IPS DF 6.9 (cell line): ENCODE measurements at regions not wholly inside any gene's neighbourhood (a gene's known extent, or its start where the extent isn't known, plus 50 kb on each side); places are given as distances from the start of the nearest gene placed in this dataset.

ENCODE experiments used
- DNase-seq: peaks from one replicate; pipeline ENCODE4 v3.0.0-alpha.2; 2013; ENCODE audit warnings: low read depth, low spot score
- H3K27ac ChIP-seq: one replicate; pipeline ENCODE4 v1.5.1; 2013; ENCODE audit warnings: low read length, control low read depth
- H3K27me3 ChIP-seq: 2 replicates; pipeline ENCODE4 v1.6.1; 2013; ENCODE audit warnings: mild to moderate bottlenecking, low read length; ENCODE audit not compliant: control insufficient read depth, insufficient read depth
- H3K36me3 ChIP-seq: 2 replicates; pipeline ENCODE4 v1.6.1; 2013; ENCODE audit warnings: low read length; ENCODE audit not compliant: control insufficient read depth, insufficient read depth
- H3K4me1 ChIP-seq: 2 replicates; pipeline ENCODE4 v1.6.1; 2013; ENCODE audit warnings: low read length; ENCODE audit not compliant: control insufficient read depth, insufficient read depth
- H3K4me3 ChIP-seq: 2 replicates; pipeline ENCODE4 v1.5.1; 2013; ENCODE audit warnings: mild to moderate bottlenecking, low read length
- H3K9me3 ChIP-seq: 2 replicates; pipeline ENCODE4 v1.6.1; 2013; ENCODE audit warnings: low read length, inconsistent platforms; ENCODE audit not compliant: control insufficient read depth, insufficient read depth
- WGBS: extraction: QIAGEN DNeasy Blood & Tissue Kit; methylation state at CpG from one replicate; pipeline ENCODE4 v1.1.7; 2013; ENCODE audit warnings: mixed read lengths, missing lambda C conversion rate; ENCODE audit not compliant: insufficient read length, insufficient coverage; 5-methylcytosine and 5-hydroxymethylcytosine counted together

DNA sequence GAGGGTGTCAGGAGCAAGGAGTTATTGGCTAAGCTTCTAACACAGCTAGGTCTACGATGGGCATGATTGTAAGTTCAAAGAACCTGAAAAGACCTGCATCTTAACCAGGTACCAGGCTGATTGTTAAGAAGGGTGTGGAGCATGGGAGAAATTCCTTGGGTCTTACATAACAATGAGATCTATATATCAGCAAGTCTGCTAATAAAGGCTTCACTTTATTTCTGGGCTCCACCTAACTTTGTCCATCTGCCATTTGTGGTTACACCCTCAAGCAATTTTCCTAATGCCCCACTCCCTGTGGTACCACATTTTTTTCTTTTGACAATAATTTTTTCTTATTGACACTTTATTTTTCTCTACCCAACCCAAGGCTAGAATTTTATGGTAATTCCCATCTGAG lies 223.5 kb upstream of the JAG1 start:
- H3K4me1 ChIP-seq, result no peaks in the 10 kb centered on the region
- no CpG with 5 or more reads among the region's 1 CpG for WGBS
- H3K27ac ChIP-seq, result no peak overlapping the region
- no peak overlapping the region for H3K4me3 ChIP-seq
- no peaks in the 10 kb centered on the region for H3K9me3 ChIP-seq
- no peak for DNase-seq
- H3K27me3 ChIP-seq, result no peaks in the 10 kb centered on the region
- H3K36me3 ChIP-seq, result no peaks in the 10 kb centered on the region

DNA sequence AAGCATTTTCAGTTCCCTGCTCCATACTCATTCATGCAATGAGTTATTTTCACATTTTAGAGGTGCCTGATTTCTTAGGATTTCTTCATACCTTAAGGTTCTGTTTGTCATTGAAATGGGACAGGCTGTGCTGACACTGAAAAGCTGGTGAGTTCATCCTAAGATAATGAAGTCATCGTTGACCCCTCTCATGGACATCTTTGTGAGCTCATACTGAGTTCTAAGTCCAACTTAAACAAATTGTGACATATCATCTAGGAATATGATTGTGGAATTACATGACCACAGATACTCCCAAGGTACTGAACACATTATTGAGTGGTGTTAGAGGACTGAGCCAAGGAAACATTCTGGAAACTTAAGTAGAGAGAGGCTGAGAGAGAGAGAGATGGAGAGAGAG lies 224.8 kb upstream of the JAG1 start:
- WGBS, result no CpG with 5 or more reads among the region's 1 CpG
- Histone ChIP-seq H3K4me3 (no peak overlapping the region), H3K4me1 (no peaks in the 10 kb centered on the region), H3K27ac (no peak overlapping the region), H3K27me3 (no peaks in the 10 kb centered on the region), H3K9me3 (no peaks in the 10 kb centered on the region), H3K36me3 (no peaks in the 10 kb centered on the region)
- no peak for DNase-seq

DNA sequence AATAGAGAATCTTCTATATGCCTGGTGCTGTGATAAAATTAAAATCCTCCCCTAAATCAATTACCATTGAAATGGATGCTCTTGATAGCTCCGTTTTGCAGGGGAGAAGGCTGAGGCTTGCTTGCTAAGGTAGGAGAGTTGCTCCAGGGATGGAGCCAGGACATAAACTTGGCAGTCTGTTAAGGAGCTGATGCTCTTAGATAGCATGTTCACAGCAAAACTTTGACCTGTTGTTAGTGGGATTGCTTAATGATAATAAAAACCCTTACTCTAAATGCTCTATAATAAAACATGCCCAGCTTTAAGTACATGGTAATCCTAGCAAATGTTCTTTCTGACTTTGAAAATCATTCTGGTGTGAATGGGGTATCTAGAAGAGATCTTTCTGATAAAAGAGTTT lies 228.4 kb upstream of the JAG1 start:
- Histone ChIP-seq H3K4me1 (no peaks in the 10 kb centered on the region), H3K27ac (no peak overlapping the region), H3K36me3 (no peaks in the 10 kb centered on the region), H3K4me3 (no peak overlapping the region), H3K9me3 (no peaks in the 10 kb centered on the region), H3K27me3 (no peaks in the 10 kb centered on the region)
- no CpG with 5 or more reads among the region's 1 CpG for WGBS
- no peak for DNase-seq

DNA sequence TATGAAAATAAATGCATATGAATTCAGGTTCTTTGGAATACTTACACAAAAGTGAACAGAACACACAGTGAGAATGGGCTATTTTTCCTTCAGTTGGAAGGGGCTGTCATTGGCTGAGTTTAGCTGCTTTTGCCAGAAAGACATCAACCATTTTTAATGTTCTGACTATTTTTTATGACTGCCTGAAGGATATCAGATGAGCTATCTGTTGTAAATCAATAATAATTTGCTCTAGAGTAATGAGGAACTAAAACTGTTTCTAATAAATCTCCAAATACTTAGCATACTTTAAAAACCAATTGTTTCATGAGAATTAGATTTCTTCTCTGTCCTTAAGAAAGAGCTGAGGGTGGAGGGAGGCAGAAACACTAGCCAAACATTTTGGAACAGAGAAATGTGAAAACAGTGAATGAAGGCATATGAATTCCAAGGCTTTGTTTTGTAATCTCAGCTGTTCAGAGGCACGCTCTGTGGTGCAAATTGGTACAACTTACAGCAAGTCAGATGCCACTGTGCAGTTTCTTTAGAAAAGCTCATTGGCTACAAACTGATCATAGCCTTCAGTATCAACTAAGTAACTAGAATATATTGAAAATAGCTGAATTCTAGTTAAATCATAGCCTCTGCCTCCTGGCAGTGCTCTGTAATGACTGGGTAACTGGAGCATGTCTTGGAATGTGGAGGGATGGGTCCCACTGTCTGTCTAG lies 228.9 kb upstream of the JAG1 start:
- DNase-seq, result no peak
- no peaks in the 10 kb centered on the region for H3K27me3 ChIP-seq
- H3K27ac ChIP-seq, result no peak overlapping the region
- no peaks in the 10 kb centered on the region for H3K36me3 ChIP-seq
- H3K4me1 ChIP-seq, result no peaks in the 10 kb centered on the region
- H3K9me3 ChIP-seq, result no peaks in the 10 kb centered on the region
- no CpG with 5 or more reads among the region's 1 CpG for WGBS
- no peak overlapping the region for H3K4me3 ChIP-seq

DNA sequence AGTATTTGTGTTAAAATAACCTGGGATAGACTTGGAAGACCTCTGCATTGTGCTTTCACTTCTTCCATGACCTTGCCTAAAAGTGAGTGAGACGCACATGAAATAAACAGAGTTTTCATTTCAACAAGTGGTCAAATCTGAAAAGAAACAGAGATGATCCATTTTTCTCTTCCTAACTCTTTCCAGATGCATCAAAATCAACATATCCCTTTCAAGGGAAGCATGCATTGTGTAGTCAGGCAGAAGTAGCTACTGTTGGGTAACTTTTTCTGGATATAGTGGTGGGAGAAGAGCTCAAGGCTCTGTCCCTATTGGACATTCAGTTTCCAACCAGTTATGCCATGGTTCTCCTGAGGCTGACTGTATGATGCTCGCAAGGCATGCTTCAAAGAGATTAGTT lies 233.0 kb upstream of the JAG1 start:
- H3K27ac ChIP-seq, result no peak overlapping the region
- H3K4me3 ChIP-seq, result no peak overlapping the region
- no peaks in the 10 kb centered on the region for H3K4me1 ChIP-seq
- DNase-seq, result no peak
- no peaks in the 10 kb centered on the region for H3K36me3 ChIP-seq
- WGBS, result no CpG with 5 or more reads among the region's 2 CpGs
- no peaks in the 10 kb centered on the region for H3K27me3 ChIP-seq
- H3K9me3 ChIP-seq, result no peaks in the 10 kb centered on the region

DNA sequence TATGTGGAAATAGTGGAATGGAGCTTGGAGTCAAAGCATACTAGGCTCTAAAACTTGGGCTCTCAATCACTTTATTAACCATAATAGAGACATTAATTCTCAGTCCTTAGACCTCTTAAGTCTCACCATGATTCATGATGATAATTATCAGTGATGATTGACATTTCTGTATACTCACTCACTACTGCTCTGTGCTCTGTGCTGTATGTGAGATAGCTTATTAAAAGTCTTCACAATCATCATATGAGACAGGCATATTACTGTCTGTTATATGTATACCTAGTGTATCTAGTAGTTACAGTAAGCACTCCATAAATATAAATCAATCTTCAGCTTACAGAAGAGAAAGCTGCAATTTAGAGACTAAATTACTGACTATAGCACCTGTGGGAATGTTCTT lies 236.0 kb upstream of the JAG1 start:
- H3K27me3 ChIP-seq, result no peaks in the 10 kb centered on the region
- H3K4me1 ChIP-seq, result no peaks in the 10 kb centered on the region
- no peak for DNase-seq
- no peaks in the 10 kb centered on the region for H3K36me3 ChIP-seq
- no peak overlapping the region for H3K4me3 ChIP-seq
- H3K9me3 ChIP-seq, result no peaks in the 10 kb centered on the region
- H3K27ac ChIP-seq, result no peak overlapping the region

DNA sequence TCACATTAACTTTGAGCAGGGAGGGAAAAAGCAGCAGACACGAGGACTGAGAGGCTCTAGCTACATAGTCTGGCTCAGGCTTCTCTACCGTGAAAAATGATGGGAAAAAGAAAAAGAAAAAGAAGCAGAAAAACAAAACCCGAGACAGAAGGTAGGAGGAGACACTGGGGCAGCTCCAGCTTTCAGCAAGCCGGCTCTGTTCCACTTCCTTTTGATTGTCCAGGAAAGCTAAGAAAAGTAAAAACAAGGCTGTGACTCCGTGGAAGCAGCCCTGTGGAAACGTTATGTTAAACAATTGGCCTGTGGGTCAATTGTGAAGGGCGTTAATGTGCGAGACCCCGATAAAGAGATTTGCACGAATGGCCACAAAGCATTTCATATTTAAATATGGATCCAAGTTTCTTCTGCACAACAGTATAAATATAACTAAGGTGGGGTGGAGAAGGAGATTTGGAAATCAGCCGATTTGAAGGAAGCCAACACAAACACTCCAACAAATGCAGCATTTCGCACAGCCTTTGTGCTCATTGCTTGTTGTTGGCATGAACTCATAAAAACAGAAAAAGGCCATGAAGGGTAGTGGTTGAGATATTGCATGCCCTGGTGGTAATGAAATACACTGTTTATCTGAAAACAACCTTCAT lies 236.9 kb upstream of the JAG1 start:
- no peaks in the 10 kb centered on the region for H3K4me1 ChIP-seq
- H3K27ac ChIP-seq, result no peak overlapping the region
- H3K27me3 ChIP-seq, result no peaks in the 10 kb centered on the region
- H3K36me3 ChIP-seq, result no peaks in the 10 kb centered on the region
- no peak for DNase-seq
- H3K4me3 ChIP-seq, result no peak overlapping the region
- no CpG with 5 or more reads among the region's 12 CpGs for WGBS
- no peaks in the 10 kb centered on the region for H3K9me3 ChIP-seq

DNA sequence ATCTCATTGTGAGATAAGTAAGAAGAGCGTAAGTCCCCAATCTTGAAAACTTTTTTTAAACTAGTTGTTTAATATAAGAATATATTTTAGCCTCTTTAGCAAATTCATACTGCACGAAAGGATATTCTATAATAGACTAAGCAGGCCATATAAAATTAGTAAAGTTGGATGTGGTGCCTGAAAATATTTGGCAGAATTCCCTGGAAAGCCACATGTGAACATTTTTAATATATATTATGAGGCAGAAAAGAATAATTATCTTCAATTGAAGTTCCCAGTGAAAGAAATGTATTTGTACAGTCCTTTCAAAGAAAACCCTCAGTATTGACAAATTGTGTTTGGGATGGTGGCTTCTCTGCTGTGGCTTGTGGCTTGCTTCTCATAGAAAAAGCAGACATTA lies 237.5 kb upstream of the JAG1 start:
- Histone ChIP-seq H3K27me3 (no peaks in the 10 kb centered on the region), H3K36me3 (no peaks in the 10 kb centered on the region), H3K27ac (no peak overlapping the region), H3K9me3 (no peaks in the 10 kb centered on the region), H3K4me1 (no peaks in the 10 kb centered on the region), H3K4me3 (no peak overlapping the region)
- no CpG with 5 or more reads among the region's 2 CpGs for WGBS
- no peak for DNase-seq

DNA sequence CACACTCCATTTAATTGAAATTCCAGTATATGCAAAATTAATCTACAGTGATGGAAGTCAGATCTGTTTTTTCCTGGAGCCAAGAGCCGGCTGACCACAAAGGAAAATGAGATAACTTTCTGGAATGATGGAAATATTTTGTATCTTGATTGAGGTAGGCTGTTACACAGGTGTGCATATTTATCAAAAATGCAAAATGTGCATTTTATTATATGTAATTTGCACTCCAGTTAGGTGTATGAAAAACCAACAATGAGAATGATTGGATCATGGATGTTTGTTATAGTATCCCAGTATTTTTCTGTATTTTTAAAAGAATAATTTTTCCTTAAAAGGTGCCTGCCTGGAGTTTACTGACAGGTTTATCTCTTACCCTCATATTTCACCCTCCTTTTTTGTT lies 242.0 kb upstream of the JAG1 start:
- Histone ChIP-seq H3K4me3 (no peak overlapping the region), H3K9me3 (no peaks in the 10 kb centered on the region), H3K4me1 (no peaks in the 10 kb centered on the region), H3K27ac (no peak overlapping the region), H3K36me3 (no peaks in the 10 kb centered on the region), H3K27me3 (no peaks in the 10 kb centered on the region)
- DNase-seq, result no peak
- WGBS, result no CpG with 5 or more reads among the region's 1 CpG

DNA sequence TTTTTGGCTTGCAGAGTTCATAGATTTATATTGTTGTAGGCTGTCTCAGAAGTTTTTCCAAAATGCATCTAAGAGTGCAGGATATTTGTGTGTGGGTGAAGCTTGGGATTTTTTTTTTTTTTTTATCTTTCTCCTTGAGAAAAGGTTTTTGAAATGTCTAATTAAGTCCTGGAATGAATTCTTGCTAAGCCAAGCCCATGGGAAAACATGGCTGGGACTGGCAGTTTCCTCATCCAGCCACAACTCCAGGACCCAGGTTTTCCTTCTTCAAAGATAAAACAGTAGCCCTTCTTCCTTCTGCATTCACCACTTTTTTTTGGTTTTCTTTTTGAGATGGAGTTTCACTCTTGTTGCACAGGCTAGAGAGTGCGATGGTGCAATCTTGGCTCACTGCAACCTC lies 242.5 kb upstream of the JAG1 start:
- H3K27me3 ChIP-seq, result no peaks in the 10 kb centered on the region
- H3K4me1 ChIP-seq, result no peaks in the 10 kb centered on the region
- H3K27ac ChIP-seq, result no peak overlapping the region
- no peak overlapping the region for H3K4me3 ChIP-seq
- no CpG with 5 or more reads among the region's 1 CpG for WGBS
- no peaks in the 10 kb centered on the region for H3K36me3 ChIP-seq
- H3K9me3 ChIP-seq, result no peaks in the 10 kb centered on the region
- no peak for DNase-seq

DNA sequence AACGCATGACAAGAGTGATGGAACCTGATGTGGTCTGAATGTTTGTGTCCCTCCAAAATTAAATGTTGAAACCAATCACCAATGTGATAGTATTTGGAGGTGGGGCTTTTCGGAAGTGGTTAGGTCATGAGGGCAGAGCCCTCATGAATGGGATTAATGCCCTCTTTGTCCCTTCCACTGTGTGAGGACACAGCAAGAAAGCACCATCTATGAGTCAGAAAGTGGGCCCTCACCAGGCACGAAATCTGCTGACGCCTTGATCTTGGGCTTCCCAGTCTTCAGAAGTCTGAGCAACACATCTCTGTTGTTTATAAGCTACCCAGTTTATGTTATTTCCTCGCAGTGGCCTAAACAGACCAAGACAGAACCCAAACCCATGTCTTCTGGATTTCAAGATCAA lies 244.0 kb upstream of the JAG1 start:
- WGBS, result no CpG with 5 or more reads among the region's 5 CpGs
- Histone ChIP-seq H3K4me1 (no peaks in the 10 kb centered on the region), H3K27ac (no peak overlapping the region), H3K4me3 (no peak overlapping the region), H3K9me3 (no peaks in the 10 kb centered on the region), H3K36me3 (no peaks in the 10 kb centered on the region), H3K27me3 (no peaks in the 10 kb centered on the region)
- no peak for DNase-seq
